Fibroblast of skin of abdomen (primary cell): ENCODE measurements at regions not wholly inside any gene's neighbourhood (a gene's known extent, or its start where the extent isn't known, plus 50 kb on each side); places are given as distances from the start of the nearest gene placed in this dataset.

ENCODE experiments used
- DNase-seq: peaks from one replicate; pipeline ENCODE4 v3.0.0-alpha.2; 2013

DNA sequence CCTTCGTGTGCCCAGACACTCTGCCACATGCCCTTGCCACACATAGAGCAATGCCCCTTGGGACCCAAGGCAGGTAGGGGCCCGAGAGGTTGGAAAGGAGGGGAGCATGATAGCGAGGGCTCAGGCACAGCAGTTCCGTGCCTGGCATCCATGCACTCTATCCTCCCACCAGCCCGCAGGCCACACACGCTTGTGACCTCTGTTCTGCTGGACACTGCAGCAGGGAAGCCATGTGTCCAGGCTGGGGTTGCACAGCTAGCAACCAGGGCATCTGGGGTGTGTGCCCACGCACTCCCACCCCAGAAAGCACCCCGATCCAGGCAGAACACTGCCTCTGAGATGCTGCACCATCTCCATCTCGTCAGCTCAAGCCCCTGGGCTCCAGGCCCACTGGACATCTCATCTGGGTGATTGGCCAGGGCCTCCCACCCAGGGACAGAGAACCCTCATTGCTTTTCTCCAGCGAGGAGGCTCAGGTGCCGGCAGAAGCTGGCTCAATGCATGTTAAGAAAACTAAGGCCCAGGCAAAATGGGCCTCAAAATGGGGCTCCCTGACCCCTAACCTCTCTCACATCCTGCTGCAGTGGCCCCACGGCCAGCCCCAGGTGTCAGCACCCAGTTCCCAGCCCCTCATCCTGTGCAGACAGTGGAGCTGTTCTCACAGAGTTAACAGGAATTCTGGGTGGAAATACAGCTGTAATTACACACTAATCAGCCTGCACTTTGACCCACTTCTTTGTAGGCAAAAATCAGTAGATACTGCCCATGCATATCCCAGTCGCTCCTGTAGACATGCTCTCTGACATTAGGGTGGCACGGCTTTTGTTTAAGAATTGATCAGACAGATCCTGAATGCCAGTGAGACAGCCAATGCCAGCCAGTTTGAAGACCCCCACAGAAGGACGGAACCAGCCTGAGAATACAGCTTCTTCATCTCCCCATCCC is 173.9 kb upstream of the B3GAT1 start:
- no peak for DNase-seq

DNA sequence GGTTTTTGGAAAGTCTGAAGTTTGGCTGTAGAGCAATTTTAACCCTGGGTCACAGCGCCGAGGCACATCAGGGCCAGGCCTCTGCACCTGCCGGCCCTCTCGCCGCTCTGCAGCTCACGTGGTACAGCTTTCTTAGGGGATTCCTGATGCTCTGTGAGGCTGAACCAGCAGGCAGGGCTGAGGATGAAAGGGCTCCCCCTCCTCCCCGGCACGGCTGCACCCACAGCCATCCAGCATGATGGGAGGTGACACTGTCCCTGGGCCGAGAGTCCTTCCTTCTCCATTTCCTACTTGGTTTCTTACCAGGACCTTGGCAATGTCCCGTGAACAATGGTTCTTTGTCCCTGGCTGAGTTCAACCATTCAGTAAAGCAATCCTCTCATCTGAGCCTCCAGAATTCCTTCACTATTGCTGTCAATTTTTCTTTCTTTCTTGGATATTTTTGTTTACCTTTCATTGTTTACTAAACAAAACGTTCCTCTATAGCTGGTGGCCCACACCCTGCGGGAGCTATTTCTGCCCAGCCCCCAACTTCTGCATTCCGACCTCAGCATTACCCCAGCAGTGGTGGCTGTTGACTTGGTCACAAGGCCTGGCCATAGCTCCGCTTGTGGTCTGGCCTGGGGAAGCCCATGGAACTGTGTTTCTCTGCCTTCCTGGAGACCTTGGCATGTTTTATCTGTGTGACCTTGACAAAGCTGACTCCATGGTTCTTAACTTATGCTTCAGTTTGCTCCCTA is 172.8 kb upstream of the B3GAT1 start:
- DNase-seq, result no peak

GRCh38 chr11:134584001-134584561 is 172.0 kb upstream of the B3GAT1 start:
- DNase-seq, result no peak

- no peak for DNase-seq
Observed at GRCh38 chr11:134583397-134583990, 171.5 kb upstream of the B3GAT1 start.

DNA sequence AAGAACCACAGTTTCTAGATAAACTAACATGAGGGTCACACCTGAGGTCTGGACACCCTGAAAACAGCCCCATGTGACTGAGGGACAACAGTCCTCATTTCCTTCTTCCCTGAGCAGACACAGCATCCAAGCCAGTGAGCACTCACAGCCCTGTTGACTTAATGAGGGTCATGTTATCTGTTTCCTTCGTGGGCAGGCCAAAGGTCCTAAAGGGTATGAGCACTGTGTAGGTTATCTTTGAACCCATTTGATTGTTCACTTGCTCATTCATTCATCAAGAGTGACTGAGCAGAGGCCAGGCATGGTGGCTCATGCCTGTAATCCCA is 170.7 kb upstream of the B3GAT1 start:
- no peak for DNase-seq

DNA sequence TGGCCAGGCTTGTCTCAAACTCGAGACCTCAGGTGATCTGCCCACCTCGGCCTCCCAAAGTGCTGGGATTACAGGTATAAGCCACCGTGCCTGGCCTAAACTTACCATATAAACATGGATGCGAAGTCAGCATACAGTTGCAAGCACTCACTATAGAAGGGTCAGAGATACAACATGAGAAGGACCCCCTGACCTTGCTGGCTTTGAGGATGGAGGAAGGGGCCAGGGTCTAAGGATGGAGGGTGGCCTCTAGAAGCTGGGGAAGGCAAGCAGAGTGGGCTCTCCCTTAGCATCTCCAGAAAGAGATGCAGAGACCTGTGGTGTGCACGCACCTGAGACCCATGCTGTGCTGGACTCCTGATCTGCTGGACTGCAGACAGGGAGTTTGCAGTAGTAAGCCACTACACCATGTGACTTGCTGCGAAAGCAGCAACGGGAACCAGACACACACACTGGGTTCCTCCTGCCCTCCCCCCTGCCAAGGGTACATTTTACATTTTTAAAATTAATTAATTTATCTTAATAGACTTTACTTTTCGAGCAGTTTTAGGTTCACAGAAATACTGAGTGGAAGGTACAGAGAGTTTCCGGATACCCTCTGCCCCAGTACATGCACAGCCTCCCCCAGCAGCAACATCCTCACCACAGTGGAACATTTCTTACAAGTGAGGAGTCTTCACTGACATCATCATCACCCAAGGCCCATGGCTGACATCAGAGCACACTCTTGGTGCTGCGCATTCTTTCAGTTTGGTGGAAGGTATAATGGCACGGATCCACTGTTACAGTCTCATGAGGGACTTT is 170.1 kb upstream of the B3GAT1 start:
- DNase-seq, result no peak

DNA sequence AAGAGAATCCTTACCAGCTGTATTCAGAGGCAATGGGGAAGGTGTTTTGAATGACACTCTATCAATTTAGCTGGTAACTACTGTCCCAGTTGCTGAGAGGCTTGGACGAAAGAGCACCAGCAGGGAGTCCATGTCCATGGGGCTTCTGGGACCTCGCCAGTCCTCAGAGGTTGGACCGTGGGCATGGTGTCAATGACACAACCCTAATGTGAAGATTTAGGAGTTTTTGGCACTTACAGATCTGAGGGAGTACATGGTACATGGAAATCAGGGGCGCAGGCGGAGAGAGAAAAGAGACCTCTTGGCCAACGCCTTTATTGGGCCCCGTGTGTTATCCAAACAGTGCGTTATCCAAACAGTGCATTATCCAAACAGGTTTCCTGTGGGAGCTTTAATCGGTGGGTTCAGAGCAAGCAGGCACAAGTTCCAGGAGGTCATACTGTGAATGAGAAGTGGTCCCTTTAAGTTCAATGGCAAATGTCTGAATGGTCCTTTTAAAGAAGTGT is 169.1 kb upstream of the B3GAT1 start:
- DNase-seq, result no peak

GRCh38 chr11:134580610-134580975 is 168.6 kb upstream of the B3GAT1 start:
- DNase-seq, result no peak

GRCh38 chr11:134579724-134580609 is 167.9 kb upstream of the B3GAT1 start:
- no peak for DNase-seq

DNA sequence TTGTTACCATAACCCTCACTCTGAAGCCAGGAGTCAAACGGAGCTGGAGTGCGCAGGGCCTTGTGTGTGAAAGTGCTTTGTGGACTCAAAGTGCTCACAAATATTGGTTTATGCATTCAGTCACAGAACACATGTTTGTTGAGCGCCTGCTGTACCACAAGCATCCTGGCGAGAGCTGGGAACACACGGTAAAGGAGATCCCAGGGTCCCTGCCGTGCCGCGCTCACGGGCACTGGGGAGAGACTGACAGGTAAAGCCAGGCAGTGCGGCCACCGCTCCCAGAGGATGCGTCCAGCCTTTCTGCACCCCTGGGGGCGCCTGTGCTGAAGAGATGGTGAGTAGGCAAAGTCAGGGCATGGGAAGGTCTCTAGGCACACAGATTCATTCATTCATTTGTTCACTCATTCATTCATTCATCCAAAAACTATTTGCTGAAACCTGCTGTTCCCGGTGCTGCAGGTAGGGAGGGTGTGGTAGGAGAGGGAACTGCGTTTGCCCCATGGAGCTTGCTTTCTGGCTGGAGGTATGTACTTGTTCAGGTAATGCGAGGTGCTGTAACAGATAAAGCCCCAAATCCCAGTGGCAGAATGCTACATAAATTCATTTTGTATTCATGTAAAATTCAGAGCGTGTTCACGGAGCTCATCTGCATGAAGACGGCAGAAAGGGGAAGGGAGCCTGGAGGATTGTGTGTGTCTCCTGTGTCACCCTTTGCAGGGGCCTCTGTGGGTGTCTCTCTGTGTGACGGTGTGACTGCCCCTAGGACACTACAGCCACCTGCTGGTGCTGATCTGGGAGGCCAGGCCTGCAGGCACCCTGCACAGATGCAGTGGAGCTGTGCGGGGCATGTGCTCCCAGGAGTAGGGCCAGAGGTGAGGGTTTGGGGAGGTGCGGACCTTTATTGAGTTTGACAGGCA is 167.0 kb upstream of the B3GAT1 start:
- no peak for DNase-seq

DNA sequence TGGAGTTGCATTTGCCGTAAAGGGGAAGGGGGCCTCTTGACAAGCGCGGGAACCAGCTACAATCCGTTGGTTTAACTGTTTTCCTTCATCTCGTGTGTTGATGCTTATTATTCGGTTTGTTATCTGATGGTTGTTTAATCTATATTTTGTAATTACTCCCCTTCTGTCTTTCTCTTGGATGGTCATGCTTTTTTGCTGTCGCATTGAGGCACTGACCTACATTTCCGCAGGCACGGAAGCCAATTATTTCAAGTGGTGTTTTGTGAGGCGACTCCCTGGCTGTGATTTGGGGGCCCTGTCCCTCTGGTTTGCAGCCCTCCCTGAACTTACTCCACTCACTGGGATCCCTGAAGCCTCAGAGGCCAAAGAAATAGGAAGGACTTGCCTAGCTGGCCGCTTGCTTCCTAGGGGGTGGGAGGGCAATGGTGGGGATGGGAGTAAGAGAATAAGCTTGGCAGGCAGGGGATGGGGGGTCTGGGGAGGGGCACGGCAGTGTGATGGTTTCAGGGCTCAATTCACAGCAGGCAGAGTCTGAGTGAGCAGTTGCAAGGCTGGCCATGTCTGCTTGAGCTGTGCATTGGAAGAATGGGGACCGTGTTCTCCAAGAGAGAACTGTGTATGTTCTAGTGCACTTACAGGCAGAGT is 165.8 kb upstream of the B3GAT1 start:
- no peak for DNase-seq

DNA sequence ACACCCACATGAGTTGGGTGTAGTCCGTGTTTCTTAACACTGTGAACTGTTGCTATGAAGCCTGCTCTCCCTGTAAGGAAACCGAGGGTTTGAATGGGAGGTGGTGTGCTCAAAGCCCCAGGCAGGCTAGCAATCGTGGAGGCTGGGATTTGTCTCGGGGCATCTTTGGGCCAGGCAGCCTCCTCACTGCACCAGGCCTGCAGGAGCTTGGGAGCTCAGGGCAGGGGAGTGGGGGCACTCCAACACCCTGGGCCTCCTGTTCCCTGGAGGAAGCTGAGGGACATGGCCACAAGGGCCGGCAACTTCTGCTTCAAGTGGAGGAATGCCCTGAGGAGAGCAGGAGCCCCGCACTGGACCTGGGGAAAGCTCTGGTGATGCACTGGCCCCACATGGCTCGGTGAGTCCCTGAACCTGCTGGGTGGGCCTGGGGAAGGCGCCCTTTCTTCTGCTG is 164.7 kb upstream of the B3GAT1 start:
- no peak for DNase-seq

DNA sequence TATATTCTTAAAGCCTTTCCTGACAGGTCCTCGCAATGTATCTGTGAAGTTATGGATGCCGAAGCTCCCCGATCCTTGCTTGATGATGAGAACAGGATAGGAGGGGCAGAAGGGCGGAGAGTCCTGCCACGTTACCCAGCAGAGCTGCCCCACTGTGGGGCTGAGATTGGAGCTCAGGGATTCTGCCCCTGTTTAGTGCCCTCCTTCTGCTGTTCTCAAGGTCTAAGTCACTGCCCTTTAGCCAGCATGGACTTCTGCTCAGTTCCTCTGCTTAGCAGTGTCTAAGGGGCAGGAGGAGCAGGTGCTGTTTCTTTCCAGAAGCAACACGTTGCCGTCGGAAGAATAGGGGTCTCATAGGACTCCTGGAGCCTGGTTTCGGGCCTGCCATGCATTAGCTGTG is 164.2 kb upstream of the B3GAT1 start:
- DNase-seq, result no peak

GRCh38 chr11:134575504-134576230 is 163.6 kb upstream of the B3GAT1 start:
- no peak for DNase-seq

GRCh38 chr11:134574947-134575346 is 162.9 kb upstream of the B3GAT1 start:
- no peak for DNase-seq

DNA sequence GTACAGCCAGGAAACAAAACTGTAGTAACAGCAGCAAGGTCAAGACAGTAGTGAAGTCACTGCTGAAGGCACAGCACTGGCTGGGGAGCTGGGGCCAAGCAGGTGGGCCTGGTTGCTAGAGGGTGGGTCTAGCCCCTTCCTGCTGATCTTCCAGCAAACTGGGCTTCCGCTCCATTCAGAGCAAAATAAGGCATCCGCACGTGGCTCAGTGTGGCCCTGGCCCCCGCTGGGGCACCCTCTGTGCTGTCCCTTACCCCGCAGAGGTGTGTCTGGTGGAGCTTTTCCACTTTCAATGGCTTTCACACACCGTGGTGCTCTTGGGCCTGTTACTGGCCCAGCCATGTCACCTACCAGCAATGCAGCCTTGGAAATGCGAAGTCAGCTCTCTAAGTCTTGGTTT is 162.4 kb upstream of the B3GAT1 start:
- DNase-seq, result no peak

DNA sequence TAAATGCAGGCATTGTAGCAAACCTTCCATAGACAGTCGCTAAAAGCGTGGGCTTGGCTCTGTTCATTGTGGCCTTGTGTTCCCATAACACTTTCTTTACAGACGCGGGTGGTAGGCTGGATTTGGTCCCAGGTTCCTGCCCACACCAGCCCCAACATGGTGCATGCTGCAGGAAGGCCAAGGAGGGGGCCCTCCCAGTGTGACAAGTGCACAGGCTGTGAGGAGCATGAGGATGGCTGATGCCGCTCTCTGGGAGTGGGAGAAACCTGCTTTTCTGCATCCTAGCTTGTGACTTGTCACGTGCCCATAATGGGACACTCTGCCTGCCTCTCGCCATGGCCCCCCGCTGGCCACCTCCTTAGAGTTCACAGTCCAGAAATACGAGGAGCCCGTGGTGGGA is 161.8 kb upstream of the B3GAT1 start:
- DNase-seq, result no peak
